HG02678 (cell line): ENCODE measurements at regions not wholly inside any gene's neighbourhood (a gene's known extent, or its start where the extent isn't known, plus 50 kb on each side); places are given as distances from the start of the nearest gene placed in this dataset.
"Not testable (repeated sequence)": the region's sequence is repeated elsewhere in the genome, so short reads cannot be mapped to it uniquely, and the experiment has no call there.

Source experiments
- ATAC-seq: cut with Tn5 transposase; IDR thresholded peaks from one replicate; pipeline ENCODE4 v1.9.1; 2021; ENCODE audit warnings: mild to moderate bottlenecking, moderate library complexity; ENCODE audit not compliant: unreplicated experiment

DNA sequence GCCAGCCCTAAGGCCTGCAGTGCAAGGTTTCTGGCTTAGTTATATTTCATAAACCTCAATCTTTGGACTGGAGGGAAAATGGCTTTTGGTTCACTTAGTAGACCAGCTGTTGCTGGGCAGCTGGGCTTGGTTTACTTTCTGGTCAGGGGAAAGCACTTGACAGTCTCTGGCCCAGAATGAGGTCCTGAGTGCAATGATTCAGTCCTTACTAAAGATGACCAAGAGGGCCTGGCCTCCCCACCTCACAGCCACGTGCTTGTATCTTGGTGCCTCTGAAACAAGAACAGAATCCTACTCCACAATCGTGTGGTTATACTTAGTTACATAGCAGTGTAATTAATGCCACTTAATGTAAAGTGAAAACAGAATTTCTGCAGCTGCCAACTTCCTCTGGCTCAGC is 325.5 kb upstream of the MEIS1 start:
- ATAC-seq = no peak

DNA sequence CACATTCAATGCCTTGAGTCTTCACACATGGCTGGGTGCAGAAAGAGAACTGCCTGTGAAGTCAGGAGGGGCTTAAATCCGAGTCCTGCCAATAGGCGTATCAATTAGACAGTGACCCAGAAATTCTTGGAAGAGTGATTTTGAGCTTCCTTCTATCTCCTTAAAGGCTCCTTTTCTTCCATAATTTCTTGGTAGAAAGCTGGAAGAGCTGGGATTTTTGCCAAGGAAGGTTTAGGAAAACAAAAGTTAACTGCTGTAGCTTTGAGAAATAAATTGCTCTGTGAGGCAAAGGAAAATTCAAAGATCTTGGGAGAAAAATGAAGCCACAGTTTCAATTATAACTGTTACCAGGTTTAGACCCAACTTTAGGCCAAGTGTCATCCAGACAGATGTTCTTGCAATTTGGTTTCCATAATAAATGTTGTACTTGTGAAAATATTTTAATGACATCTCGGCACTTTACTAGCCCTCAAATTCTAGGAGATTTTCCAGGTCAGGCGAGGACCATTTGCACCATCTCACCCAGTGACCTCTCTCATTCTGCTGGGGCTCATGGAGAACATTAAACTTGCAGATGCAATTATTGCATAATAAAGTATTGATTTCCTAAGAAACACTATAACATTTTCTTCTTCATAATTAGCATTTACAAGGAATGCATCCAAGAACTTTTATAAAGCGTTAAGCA is 329.7 kb upstream of the MEIS1 start:
- no peak for ATAC-seq

- ATAC-seq = no peak
Measured at GRCh38 chr2:66103581-66103980, 331.3 kb upstream of the MEIS1 start.

- ATAC-seq = no peak
Measured at GRCh38 chr2:66101206-66101605, 333.7 kb upstream of the MEIS1 start.

- ATAC-seq = no peak
Measured at GRCh38 chr2:66095820-66096345, 339.0 kb upstream of the MEIS1 start.

DNA sequence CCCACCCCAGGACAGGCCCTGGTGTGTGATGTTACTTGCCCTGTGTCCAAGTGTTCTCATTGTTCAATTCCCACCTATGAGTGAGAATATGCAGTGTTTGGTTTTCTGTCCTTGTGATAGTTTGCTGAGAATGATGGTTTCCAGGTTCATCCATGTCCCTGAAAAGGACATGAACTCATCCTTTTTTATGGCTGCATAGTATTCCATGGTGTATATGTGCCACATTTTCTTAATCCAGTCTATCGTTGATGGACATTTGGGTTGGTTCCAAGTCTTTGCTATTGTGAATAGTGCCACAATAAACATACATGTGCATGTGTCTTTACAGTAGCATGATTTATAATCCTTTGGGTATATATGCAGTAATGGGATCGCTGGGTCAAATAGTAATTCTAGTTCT is 340.2 kb upstream of the MEIS1 start:
- ATAC-seq = not testable (repeated sequence)

DNA sequence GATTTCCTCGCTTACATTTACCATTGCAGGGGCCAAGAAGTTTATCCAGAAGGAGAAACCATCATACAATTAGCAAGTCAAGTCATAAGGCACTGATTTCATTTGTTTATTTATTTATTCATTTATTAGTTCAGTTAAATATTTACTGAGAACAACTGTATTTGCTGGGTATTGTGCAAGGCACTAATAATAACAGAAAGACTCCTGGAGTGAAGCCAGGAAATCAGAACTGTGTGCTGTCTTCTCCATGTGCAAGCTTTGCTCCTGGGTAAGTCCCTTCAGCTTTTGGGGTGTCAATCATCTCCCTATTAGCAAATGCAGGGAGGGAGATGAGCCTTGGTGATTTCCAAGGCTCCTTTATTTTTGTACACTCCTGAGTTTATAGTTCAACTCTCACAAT is 341.6 kb upstream of the MEIS1 start:
- ATAC-seq = no peak

- no peak for ATAC-seq
Measured at GRCh38 chr2:66084948-66085590, 349.9 kb upstream of the MEIS1 start.

- ATAC-seq = no peak
Measured at GRCh38 chr2:66082581-66082980, 352.3 kb upstream of the MEIS1 start.

DNA sequence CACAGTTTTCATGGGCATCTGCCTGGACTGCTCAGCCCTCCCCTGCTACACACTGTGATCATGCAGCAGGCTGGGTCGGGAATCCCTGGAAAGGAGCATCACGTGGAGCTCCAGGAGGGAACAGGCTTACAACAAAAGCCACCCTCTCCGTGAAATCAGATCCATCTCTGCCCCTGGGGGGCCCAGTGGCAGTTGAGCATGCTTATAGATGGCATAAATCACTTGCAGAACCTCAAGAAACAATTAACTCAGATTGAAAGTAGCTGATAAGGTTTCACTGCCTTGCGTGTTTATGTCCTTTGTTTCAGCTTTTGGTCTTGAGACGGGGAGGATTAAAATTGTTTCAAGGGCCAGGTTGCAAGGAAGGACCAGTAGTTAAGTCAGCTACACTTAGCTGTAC is 354.8 kb upstream of the MEIS1 start:
- no peak for ATAC-seq

DNA sequence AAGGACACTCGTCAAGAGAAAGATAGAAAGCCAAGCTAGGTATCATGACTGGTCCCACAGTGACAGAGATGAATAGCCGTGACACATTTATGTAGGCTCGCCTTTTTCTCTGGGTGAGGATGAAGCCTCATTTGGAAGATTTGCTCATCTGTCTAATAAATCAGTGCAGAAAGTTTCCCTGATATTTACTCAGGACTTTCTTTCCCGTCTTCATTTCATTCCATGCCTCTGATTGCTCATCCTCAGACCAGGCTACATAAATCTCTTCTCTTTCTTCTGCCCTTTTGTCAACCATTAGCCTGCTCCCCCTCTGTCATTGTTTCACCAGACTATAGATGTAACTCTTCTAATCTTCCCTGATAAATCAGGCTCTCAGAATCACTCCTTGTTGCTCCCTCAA is 361.8 kb upstream of the MEIS1 start:
- ATAC-seq = no peak

GRCh38 chr2:66070721-66071602 is 364.0 kb upstream of the MEIS1 start:
- ATAC-seq = no peak

DNA sequence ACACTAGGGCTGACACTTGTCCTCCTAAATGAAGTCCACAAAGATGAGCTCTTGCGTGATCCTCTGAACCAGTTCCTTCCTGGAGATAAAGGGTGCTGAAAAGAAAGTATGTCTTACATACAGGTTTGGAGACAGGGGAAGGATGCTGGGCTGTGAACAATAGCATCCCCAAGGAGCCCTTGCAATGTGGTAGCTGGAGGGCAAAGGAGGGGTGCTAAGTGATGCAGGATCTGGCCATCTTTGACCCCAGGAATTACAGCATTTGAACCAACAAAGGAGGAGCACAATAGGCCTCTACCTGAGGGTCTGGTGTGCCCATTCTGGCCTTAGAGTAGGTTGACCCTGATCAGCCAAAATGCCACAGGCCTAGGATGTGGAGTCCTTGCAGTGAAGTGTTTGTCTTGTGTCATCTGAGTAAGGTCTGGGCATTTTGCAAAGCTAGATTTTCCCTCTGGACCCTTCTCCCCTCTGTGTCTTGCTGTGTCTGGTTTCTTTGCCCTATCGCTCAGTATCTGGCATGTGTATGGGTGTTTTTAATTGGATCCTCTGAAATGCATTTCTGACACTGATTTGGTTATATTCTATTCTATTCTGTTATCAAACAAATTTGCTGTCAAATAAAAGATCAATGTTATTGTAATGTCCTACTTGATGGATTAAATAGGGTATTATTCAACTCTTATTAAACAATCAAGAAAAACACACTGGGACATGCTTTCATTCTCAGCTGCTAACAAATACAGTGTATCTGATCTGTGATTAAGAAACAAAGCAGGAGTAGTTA is 364.8 kb upstream of the MEIS1 start:
- no peak for ATAC-seq

GRCh38 chr2:66066032-66066431 is 368.9 kb upstream of the MEIS1 start:
- no peak for ATAC-seq

DNA sequence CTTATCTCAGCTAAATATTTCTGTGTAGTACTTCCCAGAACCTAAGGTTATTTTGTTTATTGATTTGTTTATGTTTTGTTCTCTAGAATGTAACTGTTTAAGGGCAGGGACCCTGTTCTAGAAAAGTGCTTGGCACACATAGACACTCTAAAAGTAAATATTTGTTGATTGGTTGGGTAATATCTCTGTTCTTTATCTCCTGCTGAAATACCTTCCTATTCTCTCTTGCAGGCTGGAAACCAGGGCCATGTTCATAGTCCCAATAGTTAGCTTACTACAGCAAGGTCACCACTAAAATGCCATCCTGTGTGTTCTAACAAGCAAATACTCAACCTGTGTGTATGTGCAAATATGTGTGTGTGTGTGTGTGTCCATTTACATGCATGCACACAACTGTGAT is 375.6 kb upstream of the MEIS1 start:
- ATAC-seq = no peak

DNA sequence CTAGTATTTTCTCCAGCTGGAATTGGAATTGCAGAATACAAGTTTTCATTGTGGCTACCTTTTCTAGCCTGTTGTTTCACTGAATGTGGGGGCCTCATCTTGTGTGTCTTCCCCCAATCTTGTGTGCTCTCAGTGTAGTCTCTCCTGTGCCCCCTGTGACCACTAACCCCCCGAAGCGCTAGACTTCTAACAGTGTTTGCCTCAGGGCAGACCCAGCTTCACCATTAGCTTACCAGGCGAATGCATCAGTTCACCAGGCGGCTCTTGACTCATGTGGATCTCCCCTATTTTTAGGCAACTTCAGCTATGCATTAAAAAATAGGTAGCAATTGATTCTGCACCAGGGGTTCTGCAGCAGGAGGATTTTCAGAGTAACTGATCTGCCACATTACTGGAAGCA is 376.2 kb upstream of the MEIS1 start:
- ATAC-seq = no peak

DNA sequence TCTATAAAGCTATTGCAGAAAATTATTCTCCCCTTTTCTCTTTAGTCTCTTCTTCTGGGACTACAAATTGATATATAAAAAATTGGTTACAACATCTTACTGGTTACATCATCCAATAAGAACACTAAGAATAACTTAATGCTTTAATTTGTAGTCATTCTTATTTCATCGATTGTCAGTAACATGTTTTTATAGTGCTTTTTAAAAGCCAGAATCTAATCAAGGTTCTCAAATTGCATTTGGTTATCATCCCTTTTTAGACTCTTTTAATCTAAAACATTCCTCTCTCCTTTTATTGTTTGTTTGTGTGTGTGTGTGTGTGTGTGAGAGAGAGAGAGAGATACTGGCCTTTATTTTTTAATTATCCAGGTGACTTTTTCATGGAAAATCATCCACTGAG is 377.1 kb upstream of the MEIS1 start:
- no peak for ATAC-seq

GRCh38 chr2:66050392-66050791 is 384.5 kb upstream of the MEIS1 start:
- ATAC-seq = no peak

DNA sequence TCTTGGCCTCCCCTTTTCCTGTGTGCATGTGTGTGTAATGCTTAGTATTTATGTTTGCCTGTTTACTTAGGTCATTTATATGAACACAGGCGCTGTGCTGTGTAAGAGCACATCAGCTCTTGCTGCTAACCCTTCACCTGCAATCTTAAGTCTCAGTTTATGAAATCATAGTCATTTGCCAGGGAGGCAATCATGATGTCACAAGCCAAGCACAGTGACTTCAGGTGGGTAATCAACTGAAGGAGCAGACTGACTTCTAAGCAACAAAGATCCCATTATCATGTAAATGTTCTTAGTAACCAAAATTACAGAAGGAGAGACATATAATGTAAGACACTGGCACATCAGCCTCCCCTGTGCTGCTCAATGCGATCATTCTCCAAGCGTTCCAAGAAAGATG is 386.3 kb upstream of the MEIS1 start:
- ATAC-seq = no peak

DNA sequence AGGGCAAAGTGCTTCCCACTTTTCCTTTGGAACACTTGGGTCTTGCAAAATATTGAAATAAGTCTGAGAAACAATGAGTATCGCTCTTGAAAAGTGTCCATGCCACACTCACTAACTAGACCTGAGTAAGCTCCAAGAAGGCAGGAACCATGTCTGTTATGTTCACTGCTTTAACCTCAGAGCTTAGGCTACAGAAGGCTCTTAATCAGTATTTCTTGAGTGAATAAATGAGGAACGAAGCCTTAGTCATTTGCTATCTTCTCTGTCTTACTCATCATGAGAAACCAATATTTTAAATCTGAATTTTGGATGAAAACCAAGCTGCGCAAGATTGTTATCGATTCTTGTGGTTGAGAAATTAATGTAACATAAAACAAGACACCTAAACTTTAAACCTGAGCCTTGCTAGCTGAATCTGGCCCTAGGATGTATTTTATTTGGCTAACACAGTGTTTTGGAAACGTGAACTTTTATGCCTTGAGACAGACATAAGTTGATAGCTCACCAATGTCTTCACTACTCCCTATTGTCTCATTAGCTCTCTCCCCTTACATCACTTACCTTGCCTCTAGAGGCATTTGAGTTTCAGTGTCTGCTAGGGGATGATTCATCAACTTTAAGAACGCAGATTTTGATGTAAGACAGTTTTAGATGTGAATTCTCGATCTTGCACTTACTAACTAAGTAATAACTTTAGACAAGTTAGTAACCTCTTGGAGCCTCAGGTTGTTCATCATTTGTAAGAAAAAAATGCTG is 392.8 kb upstream of the MEIS1 start:
- no peak for ATAC-seq
